ENCODE measurements at regions not wholly inside any gene's neighbourhood (a gene's known extent, or its start where the extent isn't known, plus 50 kb on each side); places are given as distances from the start of the nearest gene placed in this dataset.

GRCh38 chr12:125286005-125286727 is 220.9 kb downstream of the AACS start:
- TF ChIP-seq NFE2L1 (CRISPR knock-in tag; IDR thresholded peaks at IDR 0.05) (no peak), CBFB (CRISPR knock-in tag; IDR thresholded peaks at IDR 0.05; ENCODE audit: low read depth) (no peak), FOXK1 (CRISPR knock-in tag; IDR thresholded peaks at IDR 0.05) (no peak), NFATC4 (CRISPR knock-in tag; IDR thresholded peaks at IDR 0.05) (no peak), CTCF (IDR thresholded peaks at IDR 0.05) (no peak), ESRRA (CRISPR knock-in tag; IDR thresholded peaks at IDR 0.05; ENCODE audit: borderline replicate concordance) (no peak), MYBL2 (CRISPR knock-in tag; IDR thresholded peaks at IDR 0.05) (no peak), ZNF281 (CRISPR knock-in tag; IDR thresholded peaks at IDR 0.05) (no peak), CREM (CRISPR knock-in tag; IDR thresholded peaks at IDR 0.05) (no peak), MAX (CRISPR knock-in tag; IDR thresholded peaks at IDR 0.05) (no peak), SMAD3 (CRISPR knock-in tag; IDR thresholded peaks at IDR 0.05; ENCODE audit: borderline replicate concordance) (no peak)
